ENCODE measurements at regions not wholly inside any gene's neighbourhood (a gene's known extent, or its start where the extent isn't known, plus 50 kb on each side); places are given as distances from the start of the nearest gene placed in this dataset.

GRCh38 chr18:1998121-1998520 lies 573.2 kb downstream of the METTL4 start:
- H3K27me3 ChIP-seq (ENCODE audit: control insufficient read depth, insufficient read depth, low read length) = no peaks in the 10 kb centered on the region
- no peaks in the 10 kb centered on the region for H3K36me3 ChIP-seq (replicated peaks; ENCODE audit: control insufficient read depth, insufficient read depth, low read length)
- no peak overlapping the region for H3K4me3 ChIP-seq (ENCODE audit: insufficient read depth, low read depth, low read length)
- DNase-seq = no peak

GRCh38 chr18:1999387-1999786 lies 571.9 kb downstream of the METTL4 start:
- no peaks in the 10 kb centered on the region for H3K36me3 ChIP-seq (replicated peaks; ENCODE audit: control insufficient read depth, insufficient read depth, low read length)
- no peak for DNase-seq
- H3K4me3 ChIP-seq (ENCODE audit: insufficient read depth, low read depth, low read length) = no peak overlapping the region
- H3K27me3 ChIP-seq (ENCODE audit: control insufficient read depth, insufficient read depth, low read length) = no peaks in the 10 kb centered on the region

GRCh38 chr18:2002151-2002550 lies 569.2 kb downstream of the METTL4 start:
- DNase-seq = no peak

GRCh38 chr18:2002604-2003003 lies 568.7 kb downstream of the METTL4 start:
- Histone ChIP-seq H3K36me3 (replicated peaks; ENCODE audit: control insufficient read depth, insufficient read depth, low read length) (no peaks in the 10 kb centered on the region), H3K27me3 (ENCODE audit: control insufficient read depth, insufficient read depth, low read length) (no peaks in the 10 kb centered on the region), H3K4me3 (ENCODE audit: insufficient read depth, low read depth, low read length) (no peak overlapping the region)
- no peak for DNase-seq

More at GRCh38 chr18:2002151-2002550, 569.2 kb downstream of the METTL4 start:
- H3K27me3 ChIP-seq (ENCODE audit: control insufficient read depth, insufficient read depth, low read length) = no peaks in the 10 kb centered on the region
- H3K4me3 ChIP-seq (ENCODE audit: insufficient read depth, low read depth, low read length) = no peak overlapping the region
- H3K36me3 ChIP-seq (replicated peaks; ENCODE audit: control insufficient read depth, insufficient read depth, low read length) = no peaks in the 10 kb centered on the region

- H3K27me3 ChIP-seq (ENCODE audit: control insufficient read depth, insufficient read depth, low read length) = no peaks in the 10 kb centered on the region
- no peaks in the 10 kb centered on the region for H3K36me3 ChIP-seq (replicated peaks; ENCODE audit: control insufficient read depth, insufficient read depth, low read length)
- no peak overlapping the region for H3K4me3 ChIP-seq (ENCODE audit: insufficient read depth, low read depth, low read length)
- no peak for DNase-seq
Measured at GRCh38 chr18:2009942-2010697, 561.2 kb downstream of the METTL4 start.

- H3K36me3 ChIP-seq (replicated peaks; ENCODE audit: control insufficient read depth, insufficient read depth, low read length) = no peaks in the 10 kb centered on the region
- DNase-seq = no peak
- no peaks in the 10 kb centered on the region for H3K27me3 ChIP-seq (ENCODE audit: control insufficient read depth, insufficient read depth, low read length)
- H3K4me3 ChIP-seq (ENCODE audit: insufficient read depth, low read depth, low read length) = no peak overlapping the region
Measured at GRCh38 chr18:2027016-2027415, 544.3 kb downstream of the METTL4 start.

- Histone ChIP-seq H3K4me3 (ENCODE audit: insufficient read depth, low read depth, low read length) (no peak overlapping the region), H3K36me3 (replicated peaks; ENCODE audit: control insufficient read depth, insufficient read depth, low read length) (no peaks in the 10 kb centered on the region), H3K27me3 (ENCODE audit: control insufficient read depth, insufficient read depth, low read length) (no peaks in the 10 kb centered on the region)
- DNase-seq = no peak
Measured at GRCh38 chr18:2027756-2028155, 543.5 kb downstream of the METTL4 start.

- no peak for DNase-seq
- Histone ChIP-seq H3K36me3 (replicated peaks; ENCODE audit: control insufficient read depth, insufficient read depth, low read length) (no peaks in the 10 kb centered on the region), H3K4me3 (ENCODE audit: insufficient read depth, low read depth, low read length) (no peak overlapping the region), H3K27me3 (ENCODE audit: control insufficient read depth, insufficient read depth, low read length) (no peaks in the 10 kb centered on the region)
Measured at GRCh38 chr18:2028986-2029385, 542.3 kb downstream of the METTL4 start.

- Histone ChIP-seq H3K36me3 (replicated peaks; ENCODE audit: control insufficient read depth, insufficient read depth, low read length) (no peaks in the 10 kb centered on the region), H3K27me3 (ENCODE audit: control insufficient read depth, insufficient read depth, low read length) (no peaks in the 10 kb centered on the region), H3K4me3 (ENCODE audit: insufficient read depth, low read depth, low read length) (no peak overlapping the region)
- no peak for DNase-seq
Measured at GRCh38 chr18:2030647-2031046, 540.7 kb downstream of the METTL4 start.

- Histone ChIP-seq H3K36me3 (replicated peaks; ENCODE audit: control insufficient read depth, insufficient read depth, low read length) (no peaks in the 10 kb centered on the region), H3K27me3 (ENCODE audit: control insufficient read depth, insufficient read depth, low read length) (no peaks in the 10 kb centered on the region), H3K4me3 (ENCODE audit: insufficient read depth, low read depth, low read length) (no peak overlapping the region)
- no peak for DNase-seq
Measured at GRCh38 chr18:2032036-2032435, 539.3 kb downstream of the METTL4 start.

GRCh38 chr18:2035056-2035455 lies 536.2 kb downstream of the METTL4 start:
- no peak for DNase-seq
- H3K27me3 ChIP-seq (ENCODE audit: control insufficient read depth, insufficient read depth, low read length) = no peaks in the 10 kb centered on the region

GRCh38 chr18:2036086-2036485 lies 535.2 kb downstream of the METTL4 start:
- DNase-seq = no peak
- no peaks in the 10 kb centered on the region for H3K36me3 ChIP-seq (replicated peaks; ENCODE audit: control insufficient read depth, insufficient read depth, low read length)
- no peaks in the 10 kb centered on the region for H3K27me3 ChIP-seq (ENCODE audit: control insufficient read depth, insufficient read depth, low read length)
- no peak overlapping the region for H3K4me3 ChIP-seq (ENCODE audit: insufficient read depth, low read depth, low read length)

More at GRCh38 chr18:2035056-2035455, 536.2 kb downstream of the METTL4 start:
- Histone ChIP-seq H3K4me3 (ENCODE audit: insufficient read depth, low read depth, low read length) (no peak overlapping the region), H3K36me3 (replicated peaks; ENCODE audit: control insufficient read depth, insufficient read depth, low read length) (no peaks in the 10 kb centered on the region)

- no peaks in the 10 kb centered on the region for H3K27me3 ChIP-seq (ENCODE audit: control insufficient read depth, insufficient read depth, low read length)
- H3K4me3 ChIP-seq (ENCODE audit: insufficient read depth, low read depth, low read length) = no peak overlapping the region
- DNase-seq = no peak
- no peaks in the 10 kb centered on the region for H3K36me3 ChIP-seq (replicated peaks; ENCODE audit: control insufficient read depth, insufficient read depth, low read length)
Measured at GRCh38 chr18:2040279-2040678, 531.0 kb downstream of the METTL4 start.

- Histone ChIP-seq H3K36me3 (replicated peaks; ENCODE audit: control insufficient read depth, insufficient read depth, low read length) (no peaks in the 10 kb centered on the region), H3K27me3 (ENCODE audit: control insufficient read depth, insufficient read depth, low read length) (no peaks in the 10 kb centered on the region), H3K4me3 (ENCODE audit: insufficient read depth, low read depth, low read length) (no peak overlapping the region)
- DNase-seq = no peak
Measured at GRCh38 chr18:2049986-2050385, 521.3 kb downstream of the METTL4 start.

- Histone ChIP-seq H3K36me3 (replicated peaks; ENCODE audit: control insufficient read depth, insufficient read depth, low read length) (no peaks in the 10 kb centered on the region), H3K27me3 (ENCODE audit: control insufficient read depth, insufficient read depth, low read length) (no peaks in the 10 kb centered on the region), H3K4me3 (ENCODE audit: insufficient read depth, low read depth, low read length) (no peak overlapping the region)
- no peak for DNase-seq
Measured at GRCh38 chr18:2050702-2051201, 520.6 kb downstream of the METTL4 start.

All from H7 (cell line).